IPS DF 4.7 (cell line): ENCODE measurements at regions not wholly inside any gene's neighbourhood (a gene's known extent, or its start where the extent isn't known, plus 50 kb on each side); places are given as distances from the start of the nearest gene placed in this dataset.
"Not testable (repeated sequence)": the region's sequence is repeated elsewhere in the genome, so short reads cannot be mapped to it uniquely, and the experiment has no call there.

Experiments used
- DNase-seq: peaks from one replicate; pipeline ENCODE4 v3.0.0-alpha.2; 2013; ENCODE audit warnings: low spot score; ENCODE audit errors: extremely low read depth

- no peak for DNase-seq
Observed at GRCh38 chr4:159410076-159410777, 307.3 kb downstream of the RAPGEF2 start.

- DNase-seq: no peak
Observed at GRCh38 chr4:159410891-159411290, 308.0 kb downstream of the RAPGEF2 start.

GRCh38 chr4:159413306-159413943 lies 310.5 kb downstream of the RAPGEF2 start:
- no peak for DNase-seq

GRCh38 chr4:159414305-159414704 lies 311.4 kb downstream of the RAPGEF2 start:
- no peak for DNase-seq

GRCh38 chr4:159416073-159416472 lies 313.2 kb downstream of the RAPGEF2 start:
- DNase-seq: no peak

GRCh38 chr4:159416996-159417395 lies 314.1 kb downstream of the RAPGEF2 start:
- DNase-seq: no peak

- DNase-seq: no peak
Observed at GRCh38 chr4:159420162-159421057, 317.5 kb downstream of the RAPGEF2 start.

- DNase-seq: not testable (repeated sequence)
Observed at GRCh38 chr4:159421058-159421419, 318.2 kb downstream of the RAPGEF2 start.

GRCh38 chr4:159422019-159422418 lies 319.1 kb downstream of the RAPGEF2 start:
- DNase-seq: no peak

GRCh38 chr4:159422626-159423025 lies 319.7 kb downstream of the RAPGEF2 start:
- DNase-seq: no peak

- no peak for DNase-seq
Observed at GRCh38 chr4:159425737-159426305, 322.9 kb downstream of the RAPGEF2 start.

- no peak for DNase-seq
Observed at GRCh38 chr4:159428293-159428692, 325.4 kb downstream of the RAPGEF2 start.

GRCh38 chr4:159428975-159429692 lies 326.3 kb downstream of the RAPGEF2 start:
- no peak for DNase-seq

- DNase-seq: no peak
Observed at GRCh38 chr4:159429693-159430035, 326.8 kb downstream of the RAPGEF2 start.

- no peak for DNase-seq
Observed at GRCh38 chr4:159430896-159431295, 328.0 kb downstream of the RAPGEF2 start.

- DNase-seq: no peak
Observed at GRCh38 chr4:159432436-159432835, 329.6 kb downstream of the RAPGEF2 start.

- no peak for DNase-seq
Observed at GRCh38 chr4:159433337-159433736, 330.5 kb downstream of the RAPGEF2 start.

GRCh38 chr4:159434114-159434870 lies 331.4 kb downstream of the RAPGEF2 start:
- no peak for DNase-seq

GRCh38 chr4:159434871-159435241 lies 332.0 kb downstream of the RAPGEF2 start:
- no peak for DNase-seq

- no peak for DNase-seq
Observed at GRCh38 chr4:159435561-159436023, 332.7 kb downstream of the RAPGEF2 start.
